ENCODE measurements at regions not wholly inside any gene's neighbourhood (a gene's known extent, or its start where the extent isn't known, plus 50 kb on each side); places are given as distances from the start of the nearest gene placed in this dataset.
"Not testable (repeated sequence)": the region's sequence is repeated elsewhere in the genome, so short reads cannot be mapped to it uniquely, and the experiment has no call there.

DNA sequence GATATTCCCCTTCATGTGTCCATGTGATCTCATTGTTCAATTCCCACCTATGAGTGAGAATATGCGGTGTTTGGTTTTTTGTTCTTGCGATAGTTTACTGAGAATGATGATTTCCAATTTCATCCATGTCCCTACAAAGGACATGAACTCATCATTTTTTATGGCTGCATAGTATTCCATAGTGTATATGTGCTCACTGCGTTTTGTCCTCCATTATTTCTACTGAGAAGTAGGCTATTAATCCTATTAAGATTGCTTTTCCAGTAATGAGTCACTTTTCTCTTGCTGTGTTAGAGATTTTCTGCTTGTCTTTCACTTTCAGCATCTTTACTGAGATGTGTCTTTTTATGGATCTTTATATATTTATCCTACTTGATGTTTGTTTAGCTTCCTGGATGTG, 492.1 kb downstream of the SUCLG1 start:
- DNase-seq = not testable (repeated sequence)

DNA sequence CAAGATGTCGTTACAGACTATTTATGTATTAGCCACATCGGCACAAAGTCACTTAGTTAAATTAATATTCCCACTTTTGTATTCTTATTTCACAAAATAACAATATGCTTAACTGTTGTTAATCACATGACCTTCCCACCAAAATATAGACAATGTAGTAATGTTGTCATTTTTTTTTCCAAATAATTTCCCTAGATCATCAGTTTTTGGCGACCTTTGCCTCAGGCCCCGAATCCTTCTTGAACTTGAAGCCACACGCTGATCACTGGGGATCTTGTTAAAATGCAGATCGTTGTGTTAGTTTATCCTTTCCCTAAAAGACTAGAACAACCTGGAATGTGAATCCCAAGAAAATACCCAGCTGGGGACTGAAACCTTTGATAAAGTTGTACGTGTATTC, 497.6 kb downstream of the SUCLG1 start:
- DNase-seq = no peak

DNA sequence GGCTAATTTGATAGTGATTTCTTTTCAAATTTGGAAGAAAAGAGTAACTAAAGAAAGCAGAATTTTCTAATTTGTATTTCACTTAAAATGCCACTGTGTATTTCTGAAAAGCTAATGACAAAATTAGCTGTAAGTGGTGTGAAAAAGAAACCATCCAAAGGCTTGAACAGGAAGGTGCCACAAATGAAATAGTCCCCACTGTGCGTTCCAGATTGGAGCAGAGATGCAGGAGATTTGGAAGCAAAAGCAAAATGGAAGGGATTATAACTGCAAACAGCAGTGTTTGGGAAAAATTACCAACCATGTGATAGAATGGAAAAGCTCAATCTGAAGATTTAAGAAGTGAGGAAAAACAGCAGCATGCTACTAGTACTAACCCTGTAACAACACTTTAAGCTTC, 498.7 kb downstream of the SUCLG1 start:
- DNase-seq = no peak

DNA sequence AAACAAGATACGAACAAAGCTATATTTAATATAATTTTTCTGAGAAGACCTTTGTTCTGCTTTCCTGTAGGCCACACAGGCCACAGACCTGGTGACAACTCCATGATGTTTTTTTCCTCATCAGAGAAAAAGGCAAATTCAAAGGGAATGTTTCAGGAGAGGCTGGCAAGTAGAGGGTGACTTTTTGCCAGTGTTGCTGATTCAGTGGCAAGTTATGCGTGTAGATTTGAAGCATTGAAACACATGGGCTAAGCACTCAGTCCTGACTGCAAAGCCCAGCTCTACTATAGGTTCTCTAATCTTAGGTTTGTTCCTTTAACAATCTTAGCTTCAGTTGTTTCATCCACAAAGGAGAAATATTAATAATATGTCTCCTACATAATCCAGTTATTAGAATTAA, 499.8 kb downstream of the SUCLG1 start:
- DNase-seq = no peak

DNA sequence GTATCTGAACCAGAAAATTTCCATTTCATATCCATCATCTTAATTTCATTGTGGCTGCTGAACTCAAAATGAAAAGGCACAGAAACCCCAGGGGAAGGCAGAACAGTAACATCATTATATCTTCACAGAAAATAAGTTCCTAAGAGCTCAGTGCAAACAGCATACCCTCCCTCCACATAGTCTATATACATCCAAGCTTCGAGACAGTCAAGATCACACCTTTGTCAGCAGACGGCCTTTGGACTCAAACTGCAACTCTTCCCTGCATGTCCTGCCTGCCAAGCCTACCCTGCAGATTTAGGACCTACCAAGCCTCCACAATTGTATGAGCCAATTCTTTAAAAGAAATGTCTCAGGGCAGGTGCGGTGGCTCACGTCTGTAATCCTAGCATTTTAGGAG, 502.1 kb downstream of the SUCLG1 start:
- no peak for DNase-seq

DNA sequence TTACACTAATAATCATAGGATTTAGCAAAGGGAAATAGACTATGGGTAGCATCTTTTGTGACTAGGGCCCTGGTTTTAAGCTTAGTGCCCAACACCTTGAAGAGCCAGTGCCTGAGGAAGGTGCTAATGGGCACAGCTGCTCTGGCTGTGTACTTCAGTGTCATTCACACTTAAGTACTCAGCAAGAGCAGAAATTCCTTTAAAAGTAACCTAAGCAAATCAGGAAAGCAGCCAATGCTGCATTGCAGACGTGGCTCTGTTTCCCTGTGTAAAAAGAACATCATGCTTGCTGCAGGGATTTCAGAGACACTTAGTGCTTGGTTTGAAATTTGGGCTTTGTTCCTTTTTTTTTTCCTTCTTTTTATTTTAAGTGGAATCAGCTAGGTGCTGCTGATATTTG, 505.4 kb downstream of the SUCLG1 start:
- no peak for DNase-seq

DNA sequence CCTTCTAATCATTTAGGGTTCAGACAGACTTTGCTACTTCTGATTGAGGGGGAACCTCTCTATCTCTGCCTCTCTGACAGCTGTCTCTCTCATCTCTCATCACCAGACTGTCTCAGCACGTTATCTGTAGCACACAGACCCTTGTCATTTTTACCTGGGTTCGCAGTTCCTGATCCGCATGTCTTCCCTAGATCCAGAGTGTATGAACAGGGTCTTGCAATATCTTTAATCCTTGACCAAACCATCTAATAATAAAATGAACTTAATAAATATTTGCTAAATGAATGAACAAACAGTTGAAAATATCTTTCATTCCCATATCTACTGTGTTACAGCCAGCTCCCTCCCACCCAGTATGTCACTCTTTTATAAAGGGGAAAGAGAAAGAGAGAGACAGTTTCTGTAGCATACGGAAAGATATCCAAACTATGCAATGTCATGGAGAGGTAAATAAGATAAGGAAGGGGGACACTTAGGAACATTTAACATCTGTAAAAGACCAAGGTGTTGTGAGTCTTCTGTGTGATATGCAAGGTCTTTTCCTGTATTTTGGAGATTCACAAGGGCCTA, 507.6 kb downstream of the SUCLG1 start:
- no peak for DNase-seq

DNA sequence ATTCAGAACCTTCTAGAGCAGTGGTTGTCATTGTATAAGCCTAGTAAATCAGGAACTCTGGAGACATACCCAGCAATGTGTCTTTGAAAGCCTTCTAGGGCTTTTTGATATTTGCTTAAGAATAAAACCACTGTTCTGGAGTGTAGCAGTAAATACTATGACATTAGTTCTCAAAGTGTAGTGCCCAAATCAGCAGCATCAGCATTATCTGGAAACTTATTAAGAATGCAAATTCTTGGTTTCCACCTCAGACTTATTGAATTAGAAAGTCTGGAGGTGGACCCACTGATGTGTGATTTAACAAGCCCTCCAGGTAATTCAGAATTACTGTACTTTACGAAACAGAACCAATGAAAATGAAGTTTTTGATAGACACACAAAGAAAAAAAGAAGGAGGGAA, 509.7 kb downstream of the SUCLG1 start:
- DNase-seq = no peak

DNA sequence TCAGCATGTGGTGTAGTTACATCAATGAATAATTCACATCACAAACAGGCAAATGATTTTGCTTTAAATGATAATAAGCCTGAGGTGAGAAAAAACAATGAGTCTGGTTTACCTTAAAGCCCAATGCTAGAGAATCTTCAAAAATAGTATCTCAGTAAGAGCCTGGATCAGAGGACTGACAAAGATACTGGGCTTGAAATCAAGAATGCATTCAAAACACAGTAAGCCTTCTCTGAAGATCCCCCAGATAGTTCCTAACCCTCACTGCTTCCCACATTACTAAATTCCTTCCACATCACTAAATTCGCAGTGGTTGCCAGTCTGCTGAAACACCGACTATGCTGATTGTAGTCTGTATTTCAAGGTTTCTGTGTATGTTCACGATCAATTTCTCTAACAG, 514.9 kb downstream of the SUCLG1 start:
- peak; percentile 4 for DNase-seq

DNA sequence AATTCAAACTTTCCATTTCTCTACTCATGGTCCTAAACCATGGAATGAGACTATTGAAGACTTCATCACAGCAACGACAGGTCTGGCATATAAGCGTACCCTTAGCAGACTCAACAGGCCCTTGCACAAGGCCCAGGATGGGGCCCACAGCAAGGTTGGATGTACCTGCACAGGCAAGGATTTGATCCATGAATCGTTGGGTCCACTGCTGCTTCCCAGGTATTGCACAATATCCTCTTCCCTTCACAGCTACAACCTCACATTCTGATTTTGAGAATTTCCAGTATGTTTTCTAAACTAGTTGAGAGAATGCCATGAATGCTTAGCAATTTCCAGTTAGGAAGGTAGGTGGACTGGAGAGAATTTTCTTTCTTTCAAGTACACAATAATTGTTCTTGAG, 515.8 kb downstream of the SUCLG1 start:
- DNase-seq = no peak

DNA sequence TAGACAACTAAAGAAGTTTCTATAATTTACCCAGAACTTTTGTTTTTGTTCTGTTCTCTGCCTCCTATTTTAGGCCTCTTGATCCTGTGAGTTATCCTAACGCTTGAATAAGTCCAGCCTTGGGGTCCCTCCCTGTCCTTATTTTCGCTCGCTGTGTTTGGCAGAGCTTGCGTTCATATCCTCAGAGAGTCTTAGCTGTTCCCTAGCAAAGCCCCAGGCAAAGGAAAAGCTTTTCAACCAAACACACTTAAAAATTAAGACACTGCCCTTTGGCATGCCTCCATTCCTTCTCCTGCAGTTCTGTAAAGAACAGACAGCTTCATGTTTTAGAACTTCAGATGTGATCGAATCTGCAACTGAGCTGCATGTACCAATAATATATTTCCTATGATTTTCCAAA, 517.2 kb downstream of the SUCLG1 start:
- DNase-seq = no peak

DNA sequence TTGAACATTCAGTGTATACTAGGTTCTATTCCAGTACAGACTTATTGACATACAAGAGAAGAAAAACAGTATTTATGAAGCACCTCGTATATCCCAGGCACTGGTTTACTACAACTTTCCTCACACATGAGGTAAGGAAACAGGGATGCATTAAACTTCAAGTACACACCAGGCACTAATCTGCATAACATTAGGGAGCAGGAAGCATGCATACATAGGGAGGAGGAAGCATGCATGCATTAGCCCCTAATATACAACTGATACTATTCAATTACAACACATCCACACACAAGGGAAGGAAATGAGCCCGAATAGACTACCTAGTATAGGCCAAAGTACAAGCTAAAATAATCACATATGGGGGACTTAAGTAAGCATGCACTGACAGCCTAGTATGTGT, 525.3 kb downstream of the SUCLG1 start:
- no peak for DNase-seq

DNA sequence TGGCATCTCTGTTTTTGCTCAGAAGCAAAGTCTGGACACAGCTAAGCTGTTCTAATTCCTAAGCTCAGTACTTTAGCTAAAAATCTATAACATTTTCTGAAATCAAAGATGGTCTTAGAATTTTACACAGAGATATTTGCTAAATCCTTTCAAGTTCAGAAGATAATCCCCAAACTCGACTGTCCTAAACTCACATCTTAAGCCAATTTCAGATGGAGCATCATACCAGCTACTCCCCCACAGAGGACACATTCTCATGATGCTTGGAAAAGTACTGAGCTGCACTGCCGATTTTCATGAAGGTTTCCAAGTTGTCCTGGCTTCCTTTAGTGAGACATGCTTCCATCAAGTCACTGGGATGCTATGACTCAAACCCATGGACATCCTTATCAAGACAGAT, 535.5 kb downstream of the SUCLG1 start:
- no peak for DNase-seq

DNA sequence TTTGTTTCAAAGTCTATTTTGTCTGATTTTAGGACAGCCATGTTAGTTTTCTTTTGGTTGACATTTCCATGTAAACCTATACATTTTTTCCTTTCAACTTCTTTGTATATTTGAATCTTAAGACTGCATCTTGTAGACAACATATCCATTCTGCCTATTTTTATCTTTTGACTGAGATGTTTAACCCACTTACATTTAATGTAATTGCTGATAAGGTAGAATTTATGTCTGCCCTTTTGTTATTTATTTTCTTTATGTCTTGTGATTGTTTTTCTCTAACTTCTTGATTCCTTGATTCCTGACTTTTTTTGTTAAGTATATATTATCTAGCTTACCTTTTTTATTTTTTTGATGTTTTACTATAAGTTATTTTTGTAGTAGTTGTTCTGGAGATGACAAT, 542.5 kb downstream of the SUCLG1 start:
- no peak for DNase-seq

DNA sequence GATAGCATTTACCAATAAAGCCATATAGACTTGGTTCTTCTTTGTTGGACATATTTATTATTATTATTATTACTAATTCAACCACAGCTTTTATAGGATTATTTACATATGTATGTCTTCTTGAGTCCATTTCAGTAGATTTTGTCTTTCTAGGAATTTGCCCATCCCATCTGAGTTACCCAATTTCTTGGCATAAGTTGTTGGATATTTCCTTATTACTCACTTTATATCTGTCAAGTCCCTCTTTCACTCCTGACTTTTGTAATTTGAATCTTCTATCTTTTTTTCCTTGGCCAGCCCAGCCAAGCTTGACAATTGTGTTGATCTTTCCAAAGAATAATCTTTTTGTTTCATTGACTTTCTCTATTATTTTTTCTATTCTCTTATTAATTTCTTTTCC, 543.7 kb downstream of the SUCLG1 start:
- no peak for DNase-seq

DNA sequence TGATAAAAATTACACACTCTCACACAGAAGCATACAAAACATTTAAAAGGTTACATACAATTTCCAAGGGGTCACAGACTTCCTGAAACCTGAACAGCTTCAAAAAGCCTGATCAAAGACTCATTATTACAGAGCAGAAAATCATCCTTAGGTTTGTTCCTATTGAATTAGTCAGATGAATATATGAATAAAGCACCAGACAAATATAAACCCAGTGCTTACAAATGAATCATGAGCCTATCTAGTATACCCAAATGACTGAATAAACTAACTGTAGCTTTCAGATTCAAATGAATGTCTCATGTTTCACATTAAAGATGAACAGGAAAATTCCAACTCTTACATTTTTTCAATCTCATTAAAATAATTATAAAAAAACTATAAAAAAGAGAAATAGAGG, 550.3 kb downstream of the SUCLG1 start:
- DNase-seq = no peak

DNA sequence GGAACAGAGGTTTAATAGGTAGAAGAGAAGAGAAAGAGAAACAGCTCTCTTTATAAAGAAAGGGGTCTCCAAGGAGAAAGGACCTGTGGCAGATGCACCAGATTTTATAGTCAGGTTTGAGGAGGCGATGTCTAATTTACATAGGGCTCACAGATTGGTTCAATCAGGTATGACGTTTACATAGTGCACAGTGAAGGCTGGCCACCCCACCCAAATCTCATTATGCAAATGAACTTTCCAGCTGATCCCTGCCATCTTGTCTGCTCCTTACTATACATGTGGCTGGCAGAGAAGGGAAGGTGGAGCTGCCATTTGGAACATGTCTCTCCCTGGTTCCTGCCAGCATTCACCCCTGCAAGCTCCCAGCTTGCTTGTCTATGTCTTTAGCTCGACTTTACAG, 557.8 kb downstream of the SUCLG1 start:
- no peak for DNase-seq

DNA sequence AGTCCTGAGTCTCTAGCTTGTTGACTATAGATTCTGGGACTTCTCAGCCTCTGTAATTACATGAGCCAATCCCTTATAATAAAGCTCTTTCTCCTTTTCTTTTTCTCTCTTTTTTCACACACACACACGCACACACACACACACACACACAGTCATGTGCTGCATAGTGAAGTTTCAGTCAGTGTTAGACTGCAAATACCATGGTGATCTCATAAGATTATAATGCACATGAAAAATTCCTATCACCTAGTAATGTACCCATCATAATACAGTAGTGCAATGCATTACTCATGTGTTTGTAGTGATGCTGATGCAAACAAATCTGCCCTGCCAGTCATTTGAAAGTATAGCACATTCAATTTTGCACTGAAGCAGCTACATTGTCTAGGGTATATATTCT, 558.2 kb downstream of the SUCLG1 start:
- DNase-seq = peak; percentile 73

DNA sequence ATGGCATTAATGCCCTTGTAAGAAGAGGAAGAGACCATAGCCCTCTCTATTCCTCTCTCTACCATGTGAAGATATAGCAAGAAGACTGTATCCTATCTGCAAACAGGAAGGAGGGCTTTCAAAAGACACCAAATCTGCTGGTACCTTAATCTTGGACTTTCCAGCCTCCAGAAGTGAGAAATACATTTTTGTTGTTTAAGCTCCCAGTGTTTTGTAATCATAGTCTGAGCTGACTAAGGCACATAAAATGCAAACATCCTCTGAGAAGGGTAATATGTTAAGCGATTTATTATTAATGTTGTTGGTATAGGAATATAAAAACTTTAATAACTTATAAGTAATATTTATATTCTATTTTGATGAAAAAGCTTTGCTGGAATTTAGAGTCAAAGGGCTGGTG, 559.8 kb downstream of the SUCLG1 start:
- no peak for DNase-seq

DNA sequence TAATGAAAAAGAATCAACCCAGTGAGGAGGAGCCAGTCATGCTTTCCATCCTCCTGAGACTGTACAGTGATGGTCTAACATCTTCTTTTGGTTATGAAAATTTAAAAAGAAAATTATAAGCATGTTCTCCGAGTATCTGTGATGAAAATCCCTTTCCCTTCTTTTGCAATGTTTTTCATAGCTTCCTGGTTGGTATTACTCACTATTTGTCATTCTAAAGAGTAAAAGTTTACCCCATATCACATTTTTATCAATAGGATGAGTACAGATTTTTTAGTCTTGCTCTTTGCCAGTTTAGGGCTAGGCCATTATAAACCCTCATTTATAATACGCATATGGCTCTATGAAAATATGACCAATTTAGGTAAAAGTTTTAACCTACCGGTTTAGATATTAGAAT, 564.1 kb downstream of the SUCLG1 start:
- no peak for DNase-seq

DNA sequence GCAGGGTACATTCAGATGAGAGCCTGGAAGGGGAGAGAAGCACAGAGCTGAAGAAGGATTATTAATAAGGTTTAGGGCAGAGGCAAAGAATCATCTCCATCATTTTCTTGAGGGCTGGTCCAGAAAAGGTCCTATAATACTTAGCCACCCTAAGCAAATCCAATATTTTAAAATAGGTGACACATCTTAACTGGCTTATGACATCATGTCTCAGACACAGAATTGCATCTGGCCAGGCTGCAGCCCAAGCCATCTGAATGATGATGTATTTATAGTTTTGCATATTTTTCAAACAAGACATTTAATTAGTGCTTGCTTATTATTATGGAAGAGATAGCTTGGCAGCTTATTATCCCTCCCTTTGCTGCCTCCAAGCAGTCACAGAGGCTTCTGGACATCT, 571.3 kb downstream of the SUCLG1 start:
- no peak for DNase-seq

DNA sequence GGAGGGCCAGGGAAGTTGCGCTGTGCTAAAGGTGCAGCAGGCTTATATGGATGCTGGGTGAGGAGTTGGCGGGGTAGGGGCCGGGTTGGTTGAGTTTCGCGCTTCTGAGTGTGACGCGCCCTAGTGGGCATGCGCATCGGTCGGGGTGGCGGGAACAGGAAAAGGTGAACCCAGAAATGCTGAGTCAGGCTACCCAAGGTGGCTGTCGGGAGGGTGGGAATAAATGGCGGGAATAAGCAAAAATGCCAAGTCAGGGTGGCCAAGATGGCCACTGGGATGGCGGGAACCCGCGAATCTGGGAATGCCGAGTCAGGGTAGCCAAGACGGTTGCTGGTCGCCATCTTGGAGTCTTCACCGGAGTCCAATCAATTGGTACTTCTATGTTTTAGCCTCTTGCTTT, 580.0 kb downstream of the SUCLG1 start:
- no peak for DNase-seq

DNA sequence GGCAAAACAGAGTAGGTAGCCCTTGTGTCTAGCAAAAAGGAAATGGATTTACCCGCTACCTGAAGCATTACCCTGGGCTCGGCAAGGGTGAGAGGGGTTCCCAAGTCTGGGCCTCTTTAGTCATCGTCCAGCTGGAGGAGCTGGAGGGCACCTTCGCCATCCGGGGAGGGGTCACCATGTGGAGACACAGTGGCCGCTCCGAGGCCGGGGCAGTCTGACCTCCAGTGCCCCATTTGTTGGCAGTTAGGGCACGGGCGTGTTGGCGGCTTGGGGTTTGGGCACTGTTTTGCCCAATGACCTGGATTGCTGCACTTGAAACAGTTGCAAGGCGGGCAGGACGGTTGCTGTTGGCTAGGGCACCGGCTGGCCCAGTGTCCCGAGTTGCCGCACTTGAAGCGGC, 581.8 kb downstream of the SUCLG1 start:
- not testable (repeated sequence) for DNase-seq

DNA sequence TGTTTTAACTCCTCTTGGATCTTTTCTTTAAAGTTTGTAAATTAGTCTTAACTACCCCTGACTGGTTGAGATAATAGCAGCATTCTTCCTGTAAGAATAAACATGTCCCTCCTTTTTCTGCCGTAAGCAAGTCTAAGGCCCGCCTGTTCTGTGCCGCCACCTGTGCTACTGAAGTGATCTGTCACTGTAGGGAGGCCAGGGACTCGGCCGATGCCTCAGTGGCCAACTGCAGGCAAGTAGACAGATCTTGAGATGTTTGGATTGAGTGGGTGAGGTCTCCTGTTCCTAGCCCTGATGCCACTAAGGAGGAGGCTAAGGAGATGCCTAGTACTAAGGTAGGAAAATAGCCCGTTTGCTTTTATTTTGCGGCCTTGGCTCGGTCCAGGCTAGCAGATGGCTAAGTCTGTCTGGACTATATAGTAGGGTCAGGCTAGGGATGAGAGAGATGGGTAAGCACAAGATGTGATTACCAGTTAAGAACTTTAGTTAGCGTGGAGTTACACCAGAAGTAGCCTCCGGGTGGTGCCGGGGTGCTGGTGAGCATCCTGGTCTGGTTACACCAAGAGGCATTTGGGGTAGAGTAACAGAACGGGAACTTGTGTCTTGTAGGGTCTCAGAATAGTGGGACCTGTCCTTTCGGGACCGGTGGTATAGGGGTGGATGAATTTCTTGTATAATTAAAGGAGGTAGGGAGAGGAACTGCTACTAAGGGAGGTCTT, 584.2 kb downstream of the SUCLG1 start:
- DNase-seq = no peak

DNA sequence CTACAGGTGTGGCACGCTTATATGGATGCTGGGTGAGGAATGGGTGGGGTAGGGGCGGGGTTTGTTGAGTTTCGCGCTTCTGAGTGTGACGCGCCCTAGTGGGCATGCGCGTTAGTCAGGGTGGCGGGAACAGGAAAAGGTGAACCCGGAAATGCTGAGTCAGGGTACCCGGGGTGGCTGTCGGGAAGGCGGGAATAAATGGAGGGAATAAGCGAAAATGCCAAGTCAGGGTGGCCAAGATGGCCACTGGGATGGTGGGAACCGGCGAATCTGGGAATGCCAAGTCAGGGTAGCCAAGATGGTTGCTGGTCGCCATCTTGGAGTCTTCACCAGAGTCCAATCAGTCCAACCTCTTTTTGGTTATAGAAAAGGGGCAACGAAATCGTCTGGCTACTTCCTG, 585.0 kb downstream of the SUCLG1 start:
- no peak for DNase-seq

All from fibroblast of skin of scalp (primary cell).